Neural cell (in vitro differentiated cells): ENCODE measurements at regions not wholly inside any gene's neighbourhood (a gene's known extent, or its start where the extent isn't known, plus 50 kb on each side); places are given as distances from the start of the nearest gene placed in this dataset.
"Not testable (repeated sequence)": the region's sequence is repeated elsewhere in the genome, so short reads cannot be mapped to it uniquely, and the experiment has no call there.

Source experiments
- EP300 ChIP-seq: fragments of 450-650 bp; conservative IDR thresholded peaks from 2 replicates; pipeline ENCODE4 v1.6.1; 2014; ENCODE audit warnings: antibody characterized with exemption, mild to moderate bottlenecking, moderate library complexity; ENCODE audit not compliant: poor library complexity, severe bottlenecking
- POLR2AphosphoS5 ChIP-seq: IDR thresholded peaks from 2 replicates; pipeline ENCODE4 v1.6.1; 2012
- TF ChIP-seq, protein P1 (sequence below): fragments of 450-650 bp; IDR thresholded peaks from 2 replicates; pipeline ENCODE4 v1.5.1; 2014; ENCODE audit warnings: antibody characterized with exemption, mild to moderate bottlenecking, moderate library complexity; ENCODE audit not compliant: poor library complexity, severe bottlenecking

GRCh38 chr20:47836256-47836817 is 51.1 kb upstream of the SULF2 start:
- TF ChIP-seq, protein P1, sequence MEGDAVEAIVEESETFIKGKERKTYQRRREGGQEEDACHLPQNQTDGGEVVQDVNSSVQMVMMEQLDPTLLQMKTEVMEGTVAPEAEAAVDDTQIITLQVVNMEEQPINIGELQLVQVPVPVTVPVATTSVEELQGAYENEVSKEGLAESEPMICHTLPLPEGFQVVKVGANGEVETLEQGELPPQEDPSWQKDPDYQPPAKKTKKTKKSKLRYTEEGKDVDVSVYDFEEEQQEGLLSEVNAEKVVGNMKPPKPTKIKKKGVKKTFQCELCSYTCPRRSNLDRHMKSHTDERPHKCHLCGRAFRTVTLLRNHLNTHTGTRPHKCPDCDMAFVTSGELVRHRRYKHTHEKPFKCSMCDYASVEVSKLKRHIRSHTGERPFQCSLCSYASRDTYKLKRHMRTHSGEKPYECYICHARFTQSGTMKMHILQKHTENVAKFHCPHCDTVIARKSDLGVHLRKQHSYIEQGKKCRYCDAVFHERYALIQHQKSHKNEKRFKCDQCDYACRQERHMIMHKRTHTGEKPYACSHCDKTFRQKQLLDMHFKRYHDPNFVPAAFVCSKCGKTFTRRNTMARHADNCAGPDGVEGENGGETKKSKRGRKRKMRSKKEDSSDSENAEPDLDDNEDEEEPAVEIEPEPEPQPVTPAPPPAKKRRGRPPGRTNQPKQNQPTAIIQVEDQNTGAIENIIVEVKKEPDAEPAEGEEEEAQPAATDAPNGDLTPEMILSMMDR: not testable (repeated sequence)
- not testable (repeated sequence) for TF ChIP-seq EP300, POLR2AphosphoS5
